GF-D8 (cell line): ENCODE measurements at regions not wholly inside any gene's neighbourhood (a gene's known extent, or its start where the extent isn't known, plus 50 kb on each side); places are given as distances from the start of the nearest gene placed in this dataset.

Source experiments
- DNase-seq: peaks from one replicate; lab custom pipeline; 2025; lab: John Stamatoyannopoulos, UW

DNA sequence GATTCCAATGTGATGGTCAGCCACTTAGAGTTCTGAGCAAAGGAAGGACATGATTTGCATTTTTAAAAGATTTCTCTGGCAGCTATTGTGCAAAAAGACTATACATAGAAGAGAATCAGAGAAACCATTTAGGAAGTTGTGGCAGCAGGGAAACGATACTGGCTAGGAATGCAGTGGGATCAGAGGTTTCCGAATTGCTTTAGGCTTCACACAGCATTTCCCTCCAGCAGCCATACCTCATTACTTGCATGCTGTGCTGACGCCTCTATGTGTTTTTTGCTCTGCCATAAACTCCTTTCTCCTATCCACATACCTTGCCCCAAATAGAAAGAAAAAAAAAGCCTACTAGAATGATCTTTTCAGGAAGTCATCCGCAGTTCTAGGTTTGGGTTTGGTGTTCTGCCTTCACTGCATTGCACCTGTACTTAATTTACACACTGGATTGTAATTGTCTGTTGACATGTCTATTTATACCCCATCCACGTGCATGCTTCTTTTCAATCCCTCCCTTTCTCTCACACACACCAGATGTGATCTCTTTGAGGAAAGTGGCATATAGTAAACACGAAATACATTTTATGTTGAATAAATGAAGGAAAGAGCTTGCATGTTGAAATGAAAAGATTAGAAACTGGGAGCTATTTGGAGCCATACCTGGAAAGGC is 860.3 kb upstream of the SEMA6D start:
- no peak for DNase-seq

DNA sequence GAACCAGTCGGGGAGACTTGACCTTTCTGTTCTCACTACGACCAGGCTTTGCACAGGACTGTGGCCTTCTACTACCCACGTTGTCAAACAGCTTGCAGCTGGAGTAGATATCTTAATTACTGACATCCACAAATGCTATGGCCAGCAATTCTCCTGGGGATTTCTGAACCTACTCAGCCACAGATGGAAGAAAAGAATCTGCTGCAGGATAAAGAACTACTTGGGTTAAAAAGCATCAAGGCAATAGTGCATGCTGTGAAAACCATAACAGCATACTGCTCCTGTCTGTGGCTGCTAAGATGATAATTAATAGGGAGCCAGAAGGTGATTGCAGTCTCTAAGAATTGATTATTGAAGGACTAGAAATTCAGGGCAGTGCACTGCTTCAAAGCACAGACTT is 859.2 kb upstream of the SEMA6D start:
- DNase-seq, result no peak

GRCh38 chr15:46861796-46862195 is 855.5 kb upstream of the SEMA6D start:
- no peak for DNase-seq

DNA sequence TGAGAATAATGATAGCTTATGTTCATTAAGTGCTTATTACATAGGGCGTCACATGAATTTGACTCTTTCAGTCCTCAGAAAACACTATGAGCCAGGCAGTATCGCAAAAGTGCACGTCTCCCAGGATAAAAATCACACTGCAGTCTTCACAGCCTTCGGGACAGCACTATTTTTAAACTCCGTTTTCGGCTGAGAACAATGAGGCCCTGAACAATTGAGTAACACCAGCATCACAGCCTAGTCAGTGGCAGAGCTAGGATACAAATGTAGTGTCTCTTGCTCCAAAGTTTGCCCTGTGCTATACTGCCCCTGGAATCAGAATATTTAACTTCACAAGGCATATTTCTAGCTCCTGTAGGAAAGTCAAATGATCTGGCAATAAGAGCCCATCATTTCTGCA is 852.1 kb upstream of the SEMA6D start:
- DNase-seq, result no peak

DNA sequence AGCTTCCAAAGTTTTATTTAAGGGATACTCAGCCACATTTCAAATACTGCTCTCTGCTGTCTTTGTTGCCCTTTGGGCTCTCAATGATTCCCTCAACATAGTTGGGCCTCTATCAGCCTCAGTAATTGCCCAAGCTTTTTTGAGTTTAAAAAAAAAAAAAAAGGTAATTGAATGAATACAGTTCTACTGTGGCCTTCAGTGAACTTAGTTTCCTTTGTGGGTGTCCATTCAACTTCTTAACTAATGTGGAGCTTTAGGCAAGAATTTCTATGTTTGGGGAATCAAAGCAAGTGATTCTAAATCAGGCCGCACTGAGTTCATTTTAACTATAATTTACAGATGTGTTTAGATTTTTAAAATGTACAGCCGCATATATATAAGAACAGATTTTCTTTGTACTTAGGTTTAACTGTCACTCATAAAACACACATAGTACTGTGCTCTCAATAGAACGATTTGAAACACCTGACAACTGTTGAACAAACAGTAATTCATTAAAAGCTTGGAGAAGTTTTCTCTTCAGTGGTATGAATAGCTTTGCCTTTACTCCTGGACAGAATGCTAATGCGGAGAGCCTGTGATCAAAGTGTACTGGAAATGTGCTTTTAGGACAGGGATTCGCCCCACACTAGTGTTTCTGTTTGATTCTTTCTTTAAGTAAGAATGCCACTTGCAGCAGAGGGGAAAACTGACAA is 844.9 kb upstream of the SEMA6D start:
- DNase-seq, result no peak

DNA sequence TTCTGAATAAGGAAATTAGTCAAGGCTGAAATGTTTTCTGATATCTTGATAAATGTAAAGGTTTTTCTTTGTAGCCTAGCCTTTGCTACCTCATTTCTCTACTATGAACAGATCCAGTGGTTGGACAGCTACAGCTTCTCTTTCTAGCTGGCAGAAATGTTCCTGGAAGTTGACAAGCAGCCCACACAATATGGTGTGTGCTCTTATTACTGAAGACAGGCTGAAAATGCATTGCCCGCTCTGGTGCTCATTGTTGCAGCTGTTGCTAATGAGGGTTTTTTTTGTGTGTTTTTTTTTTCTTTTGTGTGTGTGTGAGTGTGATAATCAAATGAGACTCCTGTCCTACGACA is 844.3 kb upstream of the SEMA6D start:
- DNase-seq, result no peak

- no peak for DNase-seq
Observed at GRCh38 chr15:46879032-46879770, 838.1 kb upstream of the SEMA6D start.

DNA sequence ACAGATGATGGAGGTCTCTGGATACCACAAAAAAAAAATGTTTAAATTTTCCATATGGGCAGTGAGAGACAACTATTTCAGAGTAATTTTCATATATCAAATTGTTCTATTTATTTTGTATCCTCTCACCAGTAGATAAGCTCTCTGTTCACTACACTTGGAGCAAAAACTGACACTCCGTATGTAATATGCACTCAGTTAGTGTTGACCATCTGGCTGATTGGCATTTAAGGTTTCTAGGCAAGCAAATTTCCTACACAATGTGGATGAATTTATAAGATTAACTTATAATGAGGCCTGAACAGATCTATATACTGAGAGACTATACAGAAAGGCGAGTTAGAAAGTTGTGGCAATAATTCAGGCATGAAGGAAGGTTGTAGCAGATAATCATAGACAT is 836.5 kb upstream of the SEMA6D start:
- no peak for DNase-seq

DNA sequence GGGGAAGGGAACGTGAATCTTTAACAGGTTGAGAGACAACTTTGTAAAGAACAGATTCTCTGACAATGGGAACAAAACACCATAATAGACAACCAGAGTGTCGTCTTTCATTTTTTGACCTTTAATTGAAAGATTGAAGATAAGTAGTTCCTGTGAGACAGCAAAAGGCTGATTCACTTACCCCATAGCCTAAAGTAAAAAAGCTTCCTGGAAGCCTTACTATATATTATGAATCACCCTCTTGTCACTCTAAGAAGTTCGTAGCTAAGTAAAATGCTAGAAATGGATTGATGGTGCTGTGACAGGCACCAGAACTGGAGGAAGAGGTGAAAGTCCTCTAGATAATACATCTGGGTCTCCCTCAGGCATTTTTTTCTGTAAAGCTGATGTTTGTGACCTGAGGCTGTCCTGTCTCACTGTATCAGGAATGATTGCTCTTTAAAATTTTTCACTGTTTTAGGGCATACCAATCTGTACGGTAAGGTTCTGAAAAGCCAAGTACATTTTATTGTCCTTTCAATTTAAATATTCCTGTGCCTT is 824.6 kb upstream of the SEMA6D start:
- no peak for DNase-seq

- no peak for DNase-seq
Observed at GRCh38 chr15:46894644-46895043, 822.7 kb upstream of the SEMA6D start.

GRCh38 chr15:46897266-46897665 is 820.0 kb upstream of the SEMA6D start:
- DNase-seq, result no peak

DNA sequence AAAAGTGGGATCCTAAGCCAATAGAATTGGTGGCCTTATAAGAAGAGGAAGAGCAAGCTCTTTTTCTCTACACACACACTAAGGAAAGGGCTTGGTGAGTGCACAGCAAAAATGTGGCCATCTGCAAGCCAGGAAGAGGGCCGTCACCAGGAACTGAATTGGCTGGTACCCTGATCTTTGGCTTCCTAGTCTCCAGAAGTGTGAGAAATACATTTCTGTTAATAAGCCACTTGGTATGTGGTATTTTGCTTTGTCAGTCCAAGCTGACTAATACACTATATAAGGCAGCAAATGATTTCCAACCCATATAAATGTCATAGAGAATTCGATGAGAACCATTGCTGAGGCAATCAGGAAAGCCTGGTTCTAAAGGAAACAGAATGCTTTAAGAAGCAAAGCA is 816.3 kb upstream of the SEMA6D start:
- DNase-seq, result no peak

GRCh38 chr15:46917721-46918252 is 799.5 kb upstream of the SEMA6D start:
- DNase-seq, result no peak

DNA sequence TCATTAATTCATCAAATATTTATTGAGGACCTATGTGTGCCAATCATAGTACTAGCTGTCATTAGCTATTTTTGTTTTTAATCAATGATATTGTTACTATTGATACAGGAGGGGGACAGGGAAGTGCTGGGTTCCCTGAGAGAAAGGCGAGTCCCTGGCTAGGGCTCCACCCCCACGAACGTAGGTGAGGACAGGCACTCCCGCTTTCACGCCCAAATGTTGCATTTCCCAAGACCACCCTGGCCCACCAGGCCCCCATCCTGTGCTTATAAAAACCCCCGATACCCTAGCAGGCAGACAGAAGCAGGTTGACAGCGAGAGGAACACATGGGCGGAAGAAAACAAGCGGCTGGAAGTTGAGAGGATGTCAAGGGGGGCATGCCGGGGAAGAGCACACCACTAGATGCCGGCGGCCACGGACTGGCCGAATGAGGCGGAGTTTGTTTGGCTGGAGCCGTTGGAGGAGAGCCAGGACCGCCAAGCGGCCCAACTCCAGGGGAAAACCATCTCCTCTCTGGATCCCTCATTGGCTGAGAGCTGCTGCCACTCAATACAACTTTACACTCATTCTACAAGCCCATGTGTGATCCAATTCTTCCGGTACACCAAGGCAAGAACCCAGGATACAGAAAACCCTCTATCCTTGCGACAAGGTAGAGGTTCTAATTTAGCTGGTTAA is 798.7 kb upstream of the SEMA6D start:
- no peak for DNase-seq

- no peak for DNase-seq
Observed at GRCh38 chr15:46921891-46922290, 795.4 kb upstream of the SEMA6D start.

DNA sequence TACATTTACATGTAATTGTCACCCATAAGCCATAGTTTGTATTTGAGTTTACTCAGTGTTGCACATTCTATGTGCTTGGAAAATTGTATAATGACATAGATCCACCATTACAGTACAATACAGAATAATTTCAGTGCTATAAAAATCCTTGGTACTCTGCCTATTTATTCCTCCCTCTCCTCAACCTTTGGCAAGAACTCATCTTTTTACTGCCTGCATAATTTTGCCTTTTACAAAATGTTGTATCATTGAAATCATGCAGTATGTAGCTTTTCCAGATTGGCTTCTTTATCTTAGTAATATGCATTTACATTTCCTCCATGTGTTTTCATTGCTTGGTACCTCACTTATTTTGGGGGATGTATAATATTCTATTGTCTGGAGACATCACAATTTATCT is 786.9 kb upstream of the SEMA6D start:
- no peak for DNase-seq

GRCh38 chr15:46933332-46933731 is 784.0 kb upstream of the SEMA6D start:
- DNase-seq, result no peak

GRCh38 chr15:46934851-46935250 is 782.5 kb upstream of the SEMA6D start:
- no peak for DNase-seq

DNA sequence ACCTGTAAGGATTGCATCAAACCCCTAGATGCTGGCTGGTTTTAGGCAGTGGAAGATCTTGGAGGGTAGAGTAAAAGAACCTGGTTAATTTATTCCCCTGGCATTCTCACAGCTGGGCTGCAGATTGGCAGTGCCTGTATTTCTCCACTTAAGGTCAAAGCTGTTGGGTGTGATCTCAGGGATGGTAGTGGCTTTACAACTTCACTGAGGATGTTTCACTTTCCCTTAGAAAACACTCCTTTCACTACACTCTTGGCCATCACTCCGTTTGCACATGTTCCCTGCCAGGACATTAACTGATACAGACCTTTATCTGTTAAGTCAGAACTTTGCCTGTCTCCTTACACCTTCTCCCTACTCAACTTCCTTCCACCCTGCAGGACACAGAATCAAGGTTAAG is 779.1 kb upstream of the SEMA6D start:
- DNase-seq, result no peak

- no peak for DNase-seq
Observed at GRCh38 chr15:46941241-46941640, 776.1 kb upstream of the SEMA6D start.

GRCh38 chr15:46946953-46947352 is 770.4 kb upstream of the SEMA6D start:
- DNase-seq, result no peak

- no peak for DNase-seq
Observed at GRCh38 chr15:46955576-46955975, 761.7 kb upstream of the SEMA6D start.
